Glomerular endothelial cell (primary cell): ENCODE measurements at regions not wholly inside any gene's neighbourhood (a gene's known extent, or its start where the extent isn't known, plus 50 kb on each side); places are given as distances from the start of the nearest gene placed in this dataset.

Experiments used
- DNase-seq: peaks from one replicate; pipeline ENCODE4 v3.0.0-alpha.2; 2011; ENCODE audit warnings: low read depth, low spot score; ENCODE audit errors: extremely low read depth

DNA sequence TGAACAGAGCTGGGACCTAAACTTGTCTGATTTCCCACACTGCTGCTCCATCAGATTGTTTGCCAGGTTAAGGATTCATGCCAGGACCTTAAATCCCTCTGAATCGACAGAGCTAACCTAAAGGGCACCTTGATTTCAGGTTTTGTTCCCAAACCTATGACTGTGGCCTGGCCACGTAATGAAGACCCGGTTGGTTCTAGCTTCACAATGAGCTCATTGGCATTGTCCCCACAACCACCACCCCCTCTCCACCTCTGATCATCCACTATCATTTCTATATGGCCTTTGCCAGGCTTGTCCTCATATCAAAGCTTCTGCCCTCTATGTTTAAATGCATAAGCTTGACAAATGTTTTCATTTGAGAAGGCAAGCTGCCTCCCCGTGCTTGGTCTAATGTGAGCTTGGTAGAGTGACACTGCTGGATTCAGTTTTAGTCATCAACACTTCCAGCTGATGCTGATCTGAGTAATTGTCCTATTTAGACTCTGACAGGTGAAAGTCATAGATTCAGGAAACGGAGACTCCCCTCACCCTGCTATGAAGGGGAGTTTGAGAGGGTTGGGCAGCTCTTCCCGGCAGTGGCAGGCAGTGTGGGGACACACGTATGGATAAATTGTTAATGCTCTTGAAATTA, 407.1 kb upstream of the CFAP20DC start:
- no peak for DNase-seq

DNA sequence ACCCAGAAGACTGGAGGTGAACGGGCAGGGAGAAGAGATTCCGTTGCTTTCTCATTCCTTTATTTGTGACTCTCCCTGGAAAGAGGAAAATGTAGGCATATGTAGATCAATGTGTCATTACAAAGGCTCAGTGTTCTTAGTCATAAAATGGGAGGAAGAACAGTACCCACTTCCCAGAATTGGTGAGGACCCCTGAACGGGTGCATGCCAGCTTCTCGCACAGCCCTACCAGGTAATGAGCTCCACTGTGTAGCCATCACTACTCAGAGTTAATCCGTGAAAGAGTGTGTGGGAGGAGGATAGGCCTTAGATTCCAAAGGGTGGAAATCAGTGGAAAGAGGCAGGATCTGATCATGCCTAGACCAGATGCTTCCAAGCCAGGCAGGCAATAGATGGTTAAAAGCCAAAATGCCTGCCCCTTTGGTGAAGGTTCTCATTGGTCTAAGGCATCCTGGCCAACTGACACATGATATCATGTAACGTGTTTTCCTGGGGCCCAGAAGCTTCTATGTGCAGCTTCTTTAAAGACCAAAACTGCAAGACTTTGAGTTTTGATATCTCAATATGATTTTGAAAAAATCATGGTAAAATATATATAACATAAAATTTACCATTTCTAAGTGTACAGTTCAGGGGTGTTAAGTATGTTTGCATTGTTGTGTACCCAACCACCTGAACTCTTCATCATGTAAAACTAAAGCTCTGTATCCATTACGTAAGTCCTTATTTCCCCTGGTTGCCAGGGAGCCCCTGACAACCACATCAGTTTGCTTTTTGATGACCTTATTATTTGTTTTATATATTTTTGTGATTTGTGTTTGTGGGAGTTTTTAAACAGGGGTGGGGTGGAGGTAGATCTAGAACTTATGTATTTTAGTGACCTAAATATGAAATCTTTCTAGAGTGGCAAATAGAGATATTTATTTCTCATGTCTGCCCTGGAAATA, 402.2 kb upstream of the CFAP20DC start:
- DNase-seq = no peak

DNA sequence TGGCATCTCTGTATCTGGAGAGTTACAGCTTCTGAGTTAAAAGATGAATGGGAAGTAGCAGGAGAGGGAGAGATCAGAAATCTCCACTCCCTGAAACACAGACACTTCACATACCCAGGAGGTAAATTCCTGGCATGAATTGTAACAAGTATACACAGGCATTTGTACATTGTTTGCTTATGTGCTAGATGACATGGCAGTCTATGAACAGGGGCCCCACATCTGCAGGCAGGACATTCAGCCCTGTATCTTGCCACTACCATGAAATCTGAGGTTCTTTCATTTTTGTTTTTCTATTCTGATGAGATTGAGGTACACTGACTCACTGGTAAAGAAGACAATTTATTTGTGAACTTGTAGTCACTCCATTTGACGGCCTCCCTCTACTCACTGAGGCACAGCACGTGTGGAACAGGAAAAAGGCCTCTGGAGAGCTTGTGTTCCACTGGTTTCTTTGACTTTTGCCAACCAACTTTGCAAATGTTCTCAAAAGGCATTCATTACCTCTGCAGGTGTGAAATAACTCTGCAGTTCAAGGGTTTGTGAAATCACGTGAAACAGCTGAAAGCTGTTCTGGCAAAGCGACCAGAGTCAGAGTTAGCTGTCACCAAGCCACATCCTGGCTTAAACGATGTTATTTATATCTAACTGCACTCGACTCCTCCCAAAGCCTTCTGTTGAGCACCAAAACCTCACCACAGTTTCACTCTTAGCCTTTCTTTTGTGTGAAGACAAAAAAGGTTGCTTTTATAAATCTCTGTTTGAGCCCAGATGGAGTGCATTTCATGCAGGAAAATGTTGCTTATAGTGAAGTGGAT, 401.3 kb upstream of the CFAP20DC start:
- DNase-seq = no peak

DNA sequence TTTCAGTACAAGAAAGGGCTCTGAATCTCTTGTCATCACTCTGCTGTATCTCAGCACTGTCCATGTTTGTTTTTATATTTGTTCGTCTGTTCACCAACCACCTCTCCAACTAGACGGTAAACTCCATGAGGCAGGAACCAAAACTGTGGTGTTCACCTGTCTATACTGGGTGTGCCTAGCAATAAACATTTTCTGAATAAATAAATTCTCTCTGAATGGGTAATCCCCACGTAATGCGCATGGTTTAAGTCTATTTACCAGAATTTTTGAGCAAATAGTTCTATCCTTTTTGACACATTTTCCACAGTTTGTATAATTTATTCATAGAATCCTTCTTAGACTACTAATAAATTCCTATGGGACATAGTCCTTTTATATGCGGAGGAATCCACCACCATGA, 400.6 kb upstream of the CFAP20DC start:
- no peak for DNase-seq

DNA sequence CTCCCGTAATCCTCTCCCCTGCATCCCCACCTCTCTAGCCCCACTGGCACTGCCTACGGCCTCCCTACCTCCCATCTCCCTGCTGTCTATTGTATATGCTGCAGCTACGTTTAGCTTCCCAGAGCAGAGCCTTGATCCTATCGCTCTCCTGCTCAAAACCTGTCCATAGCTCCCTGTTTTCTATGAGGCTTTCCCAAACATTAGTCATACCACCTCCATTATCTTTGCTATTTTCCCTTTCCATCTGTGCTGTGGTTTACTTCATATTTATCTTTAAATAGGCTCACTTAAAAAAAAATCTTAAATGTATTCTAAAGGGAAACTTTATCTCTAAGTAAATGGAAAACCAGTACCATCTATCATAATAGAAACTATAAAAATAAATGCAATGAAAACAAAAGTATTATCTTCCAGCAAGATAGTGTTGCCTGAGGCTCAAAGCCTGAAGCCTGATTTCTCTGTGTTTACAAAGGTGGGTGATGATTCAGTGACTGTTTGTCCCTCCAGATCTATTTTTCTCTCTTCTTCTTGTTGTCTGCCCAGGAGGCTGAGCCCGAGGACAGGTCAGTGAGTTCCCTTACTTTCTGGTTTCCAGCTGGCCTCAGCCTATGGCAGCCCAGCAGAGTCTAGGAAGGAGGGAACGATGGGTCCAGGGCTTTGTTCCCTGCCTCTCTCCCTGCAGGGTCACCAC, 397.1 kb upstream of the CFAP20DC start:
- DNase-seq = no peak

DNA sequence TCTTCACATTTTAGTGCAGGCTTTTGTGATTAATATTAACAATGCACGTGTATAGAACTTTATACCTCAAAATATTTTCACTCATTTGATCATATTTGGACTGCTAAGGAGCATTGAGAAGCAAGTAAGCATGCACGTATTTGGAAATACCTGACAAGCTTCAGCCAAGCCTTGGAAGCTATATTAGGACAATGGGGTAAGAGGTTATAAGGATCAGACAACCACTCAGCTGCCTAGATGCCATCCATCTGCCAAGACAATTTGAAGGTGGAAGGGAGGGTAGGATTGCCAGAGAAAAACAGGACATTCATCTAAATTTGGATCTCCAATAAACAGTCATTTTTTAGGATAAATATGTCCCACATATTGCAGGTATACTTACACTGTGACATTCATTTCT, 394.9 kb upstream of the CFAP20DC start:
- DNase-seq = no peak

DNA sequence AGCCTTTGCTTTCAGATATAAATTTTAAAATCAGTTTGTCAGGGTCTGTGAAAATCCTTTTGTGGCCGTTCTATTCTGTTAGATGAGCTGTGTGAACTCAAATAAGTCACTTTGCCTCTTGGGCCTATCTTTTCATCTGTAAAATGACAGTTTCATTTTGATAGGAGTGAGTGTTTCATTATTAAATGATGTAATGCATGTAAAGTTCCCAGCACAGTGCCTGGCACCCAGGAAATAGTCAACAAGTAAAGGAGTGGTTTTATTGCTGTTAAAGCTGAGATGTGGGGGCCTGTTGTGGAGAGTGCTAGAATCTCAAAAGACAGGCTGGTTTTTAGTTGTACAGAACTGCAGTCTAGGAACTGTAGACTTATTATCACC, 394.5 kb upstream of the CFAP20DC start:
- no peak for DNase-seq

DNA sequence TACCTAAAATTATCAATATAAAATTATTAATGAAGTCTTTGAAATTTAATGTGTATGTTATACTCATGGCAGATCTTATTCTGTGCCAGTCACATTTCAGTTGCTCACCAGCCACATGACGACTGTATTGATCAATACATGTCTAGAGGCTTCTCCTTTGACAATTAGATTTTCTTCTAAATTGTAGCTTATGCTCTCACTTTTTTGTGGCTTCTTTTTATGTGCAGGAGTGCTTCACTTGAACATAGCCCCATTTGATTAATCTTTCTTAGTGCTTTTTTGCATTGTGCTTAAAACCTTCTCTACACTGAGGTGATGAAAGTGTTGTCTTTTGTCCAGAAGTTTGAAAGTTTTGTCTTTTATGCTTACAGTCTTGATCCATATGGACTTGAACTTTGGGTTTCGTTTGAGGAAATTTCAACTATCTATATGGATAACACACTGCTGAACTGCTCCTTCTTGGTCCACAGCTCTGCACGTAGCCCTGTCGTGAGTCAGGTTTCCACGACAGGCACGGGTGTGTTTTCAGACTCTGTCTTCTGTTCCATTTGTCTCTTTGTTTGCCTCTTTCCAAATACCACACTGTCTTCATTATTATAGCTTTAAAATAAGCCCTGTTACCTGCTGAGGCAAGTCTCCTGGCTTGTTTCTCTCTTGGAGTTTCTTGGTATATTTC, 393.9 kb upstream of the CFAP20DC start:
- DNase-seq = no peak

DNA sequence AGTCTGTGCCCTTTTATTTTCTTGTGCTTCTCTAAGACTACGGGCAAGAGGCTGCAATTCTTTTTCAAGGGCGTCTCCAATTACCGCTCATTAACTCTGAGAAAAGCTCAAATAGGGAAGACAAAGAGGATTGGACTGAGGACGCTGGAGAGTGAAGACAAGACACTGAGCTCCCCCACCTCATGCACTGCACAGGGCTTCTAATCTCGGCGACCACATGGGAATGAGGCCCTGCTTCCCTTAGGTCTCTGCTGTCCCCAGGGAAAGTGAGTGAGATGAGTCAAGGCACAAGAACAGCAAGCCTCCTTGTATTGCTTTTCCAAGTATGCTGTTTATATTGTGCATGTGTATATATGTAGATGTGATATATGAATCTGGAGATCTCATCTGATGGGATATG, 392.2 kb upstream of the CFAP20DC start:
- no peak for DNase-seq

DNA sequence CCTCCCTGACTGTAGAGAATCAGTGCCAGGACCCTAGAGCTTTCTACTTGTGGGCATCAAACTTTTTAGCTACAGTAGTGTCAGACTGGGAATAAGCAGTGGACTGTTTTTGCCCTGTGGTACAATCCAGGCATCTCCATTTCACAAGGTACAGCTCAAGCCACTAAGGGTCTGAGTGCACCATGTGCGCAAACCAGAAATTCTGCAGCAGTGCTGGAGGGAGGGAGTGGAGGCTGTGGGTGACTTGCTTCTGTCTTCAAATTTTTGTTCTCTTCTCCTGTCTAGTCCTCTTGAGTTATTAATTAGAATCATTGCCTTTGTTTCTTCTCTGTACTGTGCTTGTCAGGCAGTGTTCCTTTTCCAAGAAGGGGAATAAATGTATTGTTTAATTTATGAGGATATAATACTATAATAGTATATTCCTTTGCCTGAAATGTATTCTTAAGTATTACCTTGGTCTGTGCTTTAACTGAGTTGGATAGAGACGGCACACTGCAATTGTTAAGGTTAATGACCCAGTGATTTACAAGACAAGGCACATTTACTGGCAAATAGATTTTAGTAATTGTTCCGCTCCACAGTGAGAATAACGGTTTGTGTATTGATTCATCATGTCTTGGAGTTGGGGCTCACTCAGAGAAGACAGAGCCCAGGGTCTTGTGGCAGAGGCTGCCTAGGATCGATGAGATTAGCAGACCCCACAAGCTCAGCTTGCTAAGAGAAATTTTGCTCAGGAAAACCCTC, 390.6 kb upstream of the CFAP20DC start:
- no peak for DNase-seq

DNA sequence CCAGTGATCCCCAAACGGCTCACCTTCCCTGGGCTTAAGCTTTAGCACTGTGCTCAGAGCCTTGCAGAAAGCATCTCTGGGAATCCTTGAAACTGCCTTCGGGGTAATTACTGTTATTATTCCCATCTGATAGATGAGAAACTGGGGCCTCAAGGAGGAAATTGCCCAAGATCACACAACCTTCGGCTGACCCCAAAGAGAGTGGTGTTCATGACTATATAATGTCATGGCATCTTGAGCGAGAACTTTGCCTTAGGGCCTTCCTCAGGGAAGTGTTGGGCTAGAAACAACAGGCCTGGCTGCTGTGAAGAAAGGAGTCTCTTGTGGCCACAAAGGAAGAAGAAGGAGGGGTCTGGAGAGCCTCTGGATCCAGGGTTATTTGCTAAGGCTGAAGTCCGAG, 388.7 kb upstream of the CFAP20DC start:
- no peak for DNase-seq

DNA sequence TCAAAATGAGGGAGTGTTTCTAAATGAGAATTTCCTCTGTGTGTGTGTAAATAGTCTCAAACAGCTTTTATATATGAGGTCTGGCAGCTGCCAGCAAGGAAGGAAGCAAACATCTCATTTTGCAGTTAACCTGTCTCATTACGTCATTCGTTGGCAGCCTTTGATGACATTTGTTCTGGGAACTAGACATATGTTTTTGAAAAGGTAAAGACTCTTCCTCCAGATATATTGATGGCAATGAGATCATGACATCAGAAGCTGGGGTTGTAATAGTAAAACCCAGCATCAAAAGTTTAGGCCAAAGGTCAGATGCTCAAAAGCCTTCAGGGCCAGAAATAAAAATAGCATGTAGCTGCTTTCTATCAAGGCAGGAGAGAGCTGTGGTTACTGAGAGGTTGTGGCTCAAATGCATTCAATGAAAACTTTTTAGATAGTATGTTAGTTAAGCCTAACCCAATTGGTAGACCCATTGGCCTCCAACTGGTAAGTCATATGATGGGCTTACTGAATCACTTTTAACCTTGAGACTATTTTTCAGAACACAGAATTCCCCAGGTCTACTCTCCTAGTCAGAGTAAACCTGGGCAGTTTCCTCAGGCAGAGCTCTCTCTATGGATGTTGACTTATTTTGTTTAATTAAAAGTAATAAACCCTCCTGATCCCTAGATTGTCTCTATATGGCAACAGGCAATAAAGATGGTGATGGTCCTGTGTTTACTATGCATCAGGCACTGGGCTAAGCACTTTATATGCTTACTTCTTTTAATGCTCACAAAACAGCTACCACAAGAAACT, 386.5 kb upstream of the CFAP20DC start:
- no peak for DNase-seq

DNA sequence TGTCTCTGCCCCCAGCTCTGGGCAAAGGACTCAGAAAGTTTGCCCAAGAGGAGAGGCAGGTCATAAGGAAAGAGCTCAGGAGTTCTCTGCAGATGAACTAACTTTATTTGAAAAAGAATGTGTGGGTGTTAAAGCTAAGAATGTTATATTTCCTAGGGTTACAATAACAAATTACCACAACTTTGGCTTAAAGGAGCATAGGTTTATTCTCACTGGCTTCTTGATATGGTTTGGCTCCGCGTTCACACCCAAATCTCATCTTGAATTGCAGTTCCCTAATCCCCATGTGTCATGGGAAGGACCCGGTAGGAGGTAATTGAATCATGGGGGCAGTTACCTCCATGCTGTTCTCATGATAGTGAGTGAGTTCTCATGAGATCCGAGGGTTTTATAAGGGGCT, 383.7 kb upstream of the CFAP20DC start:
- no peak for DNase-seq

DNA sequence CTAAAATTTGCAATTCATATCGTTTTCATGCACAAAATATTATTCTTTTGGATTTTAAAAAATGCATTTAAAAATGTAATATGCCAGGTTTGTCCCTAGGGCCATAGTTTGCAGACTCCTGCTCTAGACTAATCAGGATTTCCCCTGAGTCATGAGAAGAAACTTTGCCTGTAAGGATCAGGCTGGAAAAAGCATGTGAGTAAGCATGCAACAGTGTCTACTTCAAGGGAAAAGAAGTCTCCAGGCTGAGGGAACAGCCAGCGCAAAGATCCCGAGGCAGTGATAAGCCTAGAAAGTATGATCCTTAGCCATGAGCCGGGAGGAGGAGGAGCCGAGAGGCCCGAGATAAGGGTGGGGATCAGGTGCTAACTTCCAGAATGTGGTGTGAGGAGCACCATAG, 382.8 kb upstream of the CFAP20DC start:
- no peak for DNase-seq

DNA sequence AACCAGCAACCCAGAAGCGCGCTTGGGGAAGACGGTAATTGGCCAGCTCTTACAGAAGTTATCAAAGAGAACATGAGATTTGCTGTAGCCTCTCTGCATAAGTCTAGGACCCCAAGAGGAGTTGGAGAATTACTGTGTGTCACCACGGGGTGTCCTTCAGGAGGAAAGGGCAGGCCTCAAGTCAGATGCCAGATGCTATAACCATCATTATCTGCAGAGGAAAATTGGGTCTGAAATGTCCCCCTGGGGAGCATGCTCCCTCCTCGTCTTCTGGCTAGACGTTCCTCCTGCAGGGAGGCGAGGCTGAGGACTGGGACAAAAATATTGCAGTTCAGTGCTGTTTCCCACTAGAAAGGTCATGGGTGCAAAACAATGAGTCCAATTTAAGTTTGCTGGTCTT, 380.5 kb upstream of the CFAP20DC start:
- no peak for DNase-seq

DNA sequence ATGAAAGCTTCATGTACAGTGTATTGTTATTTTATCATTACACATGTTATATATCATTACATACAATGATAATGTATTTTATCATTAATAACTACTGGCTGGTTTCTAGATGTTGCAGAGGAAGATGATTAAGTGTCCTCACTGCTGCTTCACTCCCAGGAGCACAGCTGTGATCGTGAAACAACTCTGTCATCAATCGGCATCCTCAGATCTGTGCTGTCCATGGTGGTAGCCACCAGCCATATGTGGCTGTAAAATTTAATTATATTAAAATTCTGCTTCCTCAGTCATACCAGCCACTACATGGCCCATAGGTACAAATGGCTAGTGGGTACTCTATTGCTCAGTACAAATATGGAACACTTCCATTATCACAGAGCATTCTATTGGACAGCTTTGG, 379.4 kb upstream of the CFAP20DC start:
- DNase-seq = no peak

DNA sequence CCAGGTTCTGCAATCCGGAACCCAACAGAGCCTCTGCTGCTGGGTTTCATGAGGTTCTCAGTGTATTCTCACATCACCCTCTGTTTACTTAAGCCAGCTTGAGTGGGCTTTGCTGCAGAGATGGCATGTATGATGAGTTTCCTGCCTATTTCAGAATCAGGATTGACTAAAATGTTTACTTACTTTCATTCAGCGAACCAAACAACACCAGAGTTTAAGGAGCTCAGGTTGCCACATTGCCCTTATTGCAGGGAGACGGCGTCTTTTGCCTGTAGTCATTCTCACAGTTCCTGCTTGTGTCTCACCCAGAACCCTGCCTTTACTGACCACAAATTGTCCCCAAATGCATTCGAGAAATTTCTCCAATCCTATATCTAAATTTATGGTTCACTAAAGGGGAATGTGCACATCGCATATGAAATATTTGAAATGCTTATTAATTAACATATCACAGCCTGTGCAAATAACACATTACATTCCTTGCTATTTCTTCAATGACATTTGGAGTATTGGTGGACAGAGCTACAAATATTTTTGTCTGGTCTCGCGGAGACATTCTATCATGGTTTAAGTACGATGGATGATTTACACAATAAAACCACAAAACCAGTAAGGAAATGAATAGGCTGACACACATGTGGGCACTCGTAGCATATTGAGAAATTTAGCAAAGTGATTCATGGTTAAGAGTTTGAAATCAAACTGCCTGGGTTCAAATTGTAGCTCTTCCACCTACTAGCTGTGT, 377.2 kb upstream of the CFAP20DC start:
- no peak for DNase-seq

DNA sequence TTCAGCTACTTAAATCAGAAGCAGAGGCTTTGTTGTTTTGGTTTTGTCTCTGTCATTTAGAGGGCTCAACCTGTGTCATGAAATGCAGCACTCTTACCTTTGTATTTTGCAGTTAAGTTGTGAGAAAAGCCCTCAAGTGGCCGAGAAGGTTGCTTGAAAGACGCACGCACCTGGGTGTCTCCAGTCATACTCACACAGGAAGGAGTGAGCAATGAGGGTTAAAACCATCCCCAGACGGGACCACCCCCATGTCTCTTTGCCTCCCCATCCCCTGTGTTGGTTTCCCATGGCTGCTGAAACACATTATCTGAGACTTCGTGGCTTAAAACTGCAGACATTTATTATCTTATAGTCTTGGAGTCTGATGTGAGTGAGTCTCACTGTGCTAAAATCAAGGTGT, 376.1 kb upstream of the CFAP20DC start:
- DNase-seq = no peak
